Panc1 (cell line): ENCODE measurements at regions not wholly inside any gene's neighbourhood (a gene's known extent, or its start where the extent isn't known, plus 50 kb on each side); places are given as distances from the start of the nearest gene placed in this dataset.

Experiments
- CTCF ChIP-seq: fragments of 450-650 bp; IDR thresholded peaks from 2 replicates; pipeline ENCODE4 v1.5.1; 2017; ENCODE audit warnings: mild to moderate bottlenecking
- POLR2AphosphoS5 ChIP-seq: IDR thresholded peaks from 2 replicates; pipeline ENCODE4 v1.6.1; 2012; ENCODE audit warnings: mild to moderate bottlenecking, low read depth, low read length, moderate library complexity
- REST ChIP-seq, 2 experiments: IDR thresholded peaks; 2 replicates each; pipeline ENCODE4 v1.6.1; 2011 to 2012; ENCODE audit warnings: low read depth in 2 of 2, control low read depth in 1 of 2, low read length in 1 of 2, mild to moderate bottlenecking in 1 of 2, moderate library complexity in 1 of 2; ENCODE audit not compliant: insufficient read depth in 1 of 2

- TF ChIP-seq CTCF (no peak), POLR2AphosphoS5 (no peak), REST (IDR thresholded peaks at IDR 0.05; ENCODE audit: insufficient read depth in 1 of 2, low read depth in 2 of 2, low read length in 1 of 2) (no peak)
Observed at GRCh38 chr14:89493877-89494634, 77.0 kb upstream of the FOXN3 start.
